Prostate gland (tissue), 2 donors: ENCODE measurements at regions not wholly inside any gene's neighbourhood (a gene's known extent, or its start where the extent isn't known, plus 50 kb on each side); places are given as distances from the start of the nearest gene placed in this dataset.

Experiments
- DNase-seq: peaks from one replicate; pipeline ENCODE4 v3.0.0-alpha.2; 2019; ENCODE audit warnings: low spot score
- H3K27ac ChIP-seq, 2 donors: fragments of 200-600 bp; sonication (generic); 2 replicates each; pipeline ENCODE4 v1.5.1; 2017 to 2019
- H3K27me3 ChIP-seq: fragments of 200-600 bp; sonication (generic); replicated peaks from 2 replicates; pipeline ENCODE4 v1.5.1; 2019; ENCODE audit not compliant: insufficient read depth
- H3K36me3 ChIP-seq, 2 donors: fragments of 200-600 bp; sonication (generic); 1 replicate in 1 of 2; 2 replicates in 1 of 2; pipeline versions ENCODE4 v1.5.1 to v1.8.1; 2017 to 2019
- H3K4me1 ChIP-seq: fragments of 200-600 bp; sonication (generic); replicated peaks from 2 replicates; pipeline ENCODE4 v1.5.1; 2019
- H3K4me3 ChIP-seq, 2 donors: fragments of 200-600 bp; sonication (generic); 2 replicates each; pipeline ENCODE4 v1.5.1; 2017 to 2019
- H3K9me3 ChIP-seq: fragments of 200-600 bp; sonication (generic); 2 replicates; pipeline ENCODE4 v1.5.1; 2017
- CTCF ChIP-seq, 4 experiments: fragments of 200-600 bp in 2 of 4; fragments of 450-650 bp in 2 of 4; sonication (generic) in 2 of 4; IDR thresholded peaks; 1 replicate in 3 of 4; 2 replicates in 1 of 4; pipeline ENCODE4 v1.5.1; 2016 to 2019; ENCODE audit warnings: antibody characterized with exemption in 4 of 4, mild to moderate bottlenecking in 2 of 4, moderate library complexity in 2 of 4
- POLR2A ChIP-seq: fragments of 450-650 bp; IDR thresholded peaks from one replicate; pipeline ENCODE4 v1.6.1; 2016; ENCODE audit warnings: antibody characterized with exemption, mild to moderate bottlenecking
- POLR2AphosphoS5 ChIP-seq: sonication (generic); formaldehyde crosslinking; IDR thresholded peaks from one replicate; pipeline ENCODE4 v1.6.1; 2017; ENCODE audit warnings: antibody characterized with exemption
- WGBS: methylation state at CpG from one replicate; pipeline ENCODE4 v1.1.5; 2018; 5-methylcytosine and 5-hydroxymethylcytosine counted together
- intact Hi-C: fragments of 100-400 bp; cut with DNase I; formaldehyde crosslinking; loops from one replicate; pipeline ENCODE4 v1.14.2; 2022

- no peak overlapping the region for H3K27ac ChIP-seq
- WGBS, result 73% methylated on average over 6 of the region's 6 CpGs
- no peaks in the 10 kb centered on the region for H3K36me3 ChIP-seq
- no peaks in the 10 kb centered on the region for H3K4me1 ChIP-seq
- DNase-seq, result no peak
- H3K4me3 ChIP-seq, result no peak overlapping the region
- TF ChIP-seq CTCF (IDR thresholded peaks at IDR 0.05), result no peak
- TF ChIP-seq POLR2A, result no peak
- no peak for TF ChIP-seq POLR2AphosphoS5
- H3K9me3 ChIP-seq, result no peaks in the 10 kb centered on the region
- no peaks in the 10 kb centered on the region for H3K27me3 ChIP-seq
- intact Hi-C loops, result no loop called here
Observed at GRCh38 chr5:66246608-66247007, 102.5 kb downstream of the SREK1 start.

- TF ChIP-seq CTCF (IDR thresholded peaks at IDR 0.05) (no peak), POLR2A (no peak), POLR2AphosphoS5 (no peak)
- DNase-seq, result no peak
- no peaks in the 10 kb centered on the region for H3K36me3 ChIP-seq
- no peak overlapping the region for H3K27ac ChIP-seq
- no peak overlapping the region for H3K4me3 ChIP-seq
- 64% methylated on average over 4 of the region's 4 CpGs for WGBS
- no peaks in the 10 kb centered on the region for H3K27me3 ChIP-seq
- intact Hi-C loops, result no loop called here
- H3K9me3 ChIP-seq, result no peaks in the 10 kb centered on the region
- H3K4me1 ChIP-seq, result no peaks in the 10 kb centered on the region
Observed at GRCh38 chr5:66247176-66247960, 103.3 kb downstream of the SREK1 start.

- H3K4me1 ChIP-seq, result no peaks in the 10 kb centered on the region
- no peak overlapping the region for H3K4me3 ChIP-seq
- H3K36me3 ChIP-seq, result no peaks in the 10 kb centered on the region
- H3K27me3 ChIP-seq, result no peaks in the 10 kb centered on the region
- 46% methylated on average over 2 of the region's 2 CpGs for WGBS
- DNase-seq, result no peak
- no peak for TF ChIP-seq CTCF (IDR thresholded peaks at IDR 0.05)
- no peak for TF ChIP-seq POLR2AphosphoS5
- TF ChIP-seq POLR2A, result no peak
- H3K27ac ChIP-seq, result no peak overlapping the region
- no peaks in the 10 kb centered on the region for H3K9me3 ChIP-seq
- intact Hi-C loops, result no loop called here
Observed at GRCh38 chr5:66248874-66249273, 104.8 kb downstream of the SREK1 start.

- intact Hi-C loops, result no loop called here
- no peaks in the 10 kb centered on the region for H3K4me1 ChIP-seq
- no peaks in the 10 kb centered on the region for H3K27me3 ChIP-seq
- TF ChIP-seq POLR2A, result no peak
- no peak for TF ChIP-seq POLR2AphosphoS5
- TF ChIP-seq CTCF (IDR thresholded peaks at IDR 0.05), result no peak
- no peak overlapping the region for H3K27ac ChIP-seq
- H3K9me3 ChIP-seq, result no peaks in the 10 kb centered on the region
- no peak for DNase-seq
- H3K4me3 ChIP-seq, result no peak overlapping the region
- 60% methylated on average over 4 of the region's 4 CpGs for WGBS
- no peaks in the 10 kb centered on the region for H3K36me3 ChIP-seq
Observed at GRCh38 chr5:66249920-66250319, 105.8 kb downstream of the SREK1 start.

- WGBS, result 75% methylated on average over 3 of the region's 3 CpGs
Observed at GRCh38 chr5:66252849-66253248, 108.7 kb downstream of the SREK1 start.

More at GRCh38 chr5:66252849-66253248, 108.7 kb downstream of the SREK1 start:
- no peaks in the 10 kb centered on the region for H3K36me3 ChIP-seq
- H3K27me3 ChIP-seq, result no peaks in the 10 kb centered on the region
- TF ChIP-seq POLR2AphosphoS5, result no peak
- no peak for TF ChIP-seq CTCF (IDR thresholded peaks at IDR 0.05)
- no peak for TF ChIP-seq POLR2A
- no peaks in the 10 kb centered on the region for H3K4me1 ChIP-seq
- no peaks in the 10 kb centered on the region for H3K9me3 ChIP-seq
- DNase-seq, result no peak
- H3K27ac ChIP-seq, result no peak overlapping the region
- intact Hi-C loops, result no loop called here
- H3K4me3 ChIP-seq, result no peak overlapping the region
